ENCODE measurements at regions not wholly inside any gene's neighbourhood (a gene's known extent, or its start where the extent isn't known, plus 50 kb on each side); places are given as distances from the start of the nearest gene placed in this dataset.

DNA sequence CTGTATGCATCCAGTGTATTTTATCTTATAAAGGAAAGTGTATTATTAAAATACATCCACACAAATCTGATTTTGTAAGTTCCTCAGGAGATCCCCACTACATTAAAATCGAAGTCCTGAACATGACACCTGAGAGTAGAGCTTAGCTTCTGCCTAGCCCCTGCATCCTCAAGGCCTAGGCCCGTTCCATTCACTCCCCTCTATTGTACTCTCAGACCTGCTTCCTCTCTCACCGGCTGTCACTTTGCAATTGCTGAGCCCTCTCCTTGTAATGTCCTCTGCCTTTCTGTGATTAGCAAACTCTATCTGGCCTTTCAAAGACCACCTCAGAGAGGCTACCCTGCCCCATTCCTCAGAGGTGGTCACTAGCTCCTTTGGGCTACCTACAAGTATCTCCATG, 160.8 kb downstream of the FTCDNL1 start:
- Mint-ChIP-seq H3K36me3 (ENCODE audit: insufficient read depth, unreplicated experiment) (no peaks in the 10 kb centered on the region), H3K27ac (ENCODE audit: unreplicated experiment) (no peak overlapping the region), H3K4me1 (ENCODE audit: low read depth, unreplicated experiment) (peaks cover 7% of the 10 kb centered on the region), H3K27me3 (ENCODE audit: unreplicated experiment) (no peaks in the 10 kb centered on the region), H3K9me3 (ENCODE audit: low read depth, unreplicated experiment) (no peaks in the 10 kb centered on the region), H3K4me3 (ENCODE audit: low read depth, unreplicated experiment) (no peak overlapping the region)
- CTCF ChIA-PET: no interaction called here
- BruUV-seq (replicated peaks): no TSS peak
- DNase-seq: no peak
- intact Hi-C loops (cut with micrococcal nuclease; ENCODE audit: unreplicated experiment): no loop called here
- TF ChIP-seq, protein P1, sequence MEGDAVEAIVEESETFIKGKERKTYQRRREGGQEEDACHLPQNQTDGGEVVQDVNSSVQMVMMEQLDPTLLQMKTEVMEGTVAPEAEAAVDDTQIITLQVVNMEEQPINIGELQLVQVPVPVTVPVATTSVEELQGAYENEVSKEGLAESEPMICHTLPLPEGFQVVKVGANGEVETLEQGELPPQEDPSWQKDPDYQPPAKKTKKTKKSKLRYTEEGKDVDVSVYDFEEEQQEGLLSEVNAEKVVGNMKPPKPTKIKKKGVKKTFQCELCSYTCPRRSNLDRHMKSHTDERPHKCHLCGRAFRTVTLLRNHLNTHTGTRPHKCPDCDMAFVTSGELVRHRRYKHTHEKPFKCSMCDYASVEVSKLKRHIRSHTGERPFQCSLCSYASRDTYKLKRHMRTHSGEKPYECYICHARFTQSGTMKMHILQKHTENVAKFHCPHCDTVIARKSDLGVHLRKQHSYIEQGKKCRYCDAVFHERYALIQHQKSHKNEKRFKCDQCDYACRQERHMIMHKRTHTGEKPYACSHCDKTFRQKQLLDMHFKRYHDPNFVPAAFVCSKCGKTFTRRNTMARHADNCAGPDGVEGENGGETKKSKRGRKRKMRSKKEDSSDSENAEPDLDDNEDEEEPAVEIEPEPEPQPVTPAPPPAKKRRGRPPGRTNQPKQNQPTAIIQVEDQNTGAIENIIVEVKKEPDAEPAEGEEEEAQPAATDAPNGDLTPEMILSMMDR (IDR thresholded peaks at IDR 0.05; ENCODE audit: unreplicated experiment): no peak

DNA sequence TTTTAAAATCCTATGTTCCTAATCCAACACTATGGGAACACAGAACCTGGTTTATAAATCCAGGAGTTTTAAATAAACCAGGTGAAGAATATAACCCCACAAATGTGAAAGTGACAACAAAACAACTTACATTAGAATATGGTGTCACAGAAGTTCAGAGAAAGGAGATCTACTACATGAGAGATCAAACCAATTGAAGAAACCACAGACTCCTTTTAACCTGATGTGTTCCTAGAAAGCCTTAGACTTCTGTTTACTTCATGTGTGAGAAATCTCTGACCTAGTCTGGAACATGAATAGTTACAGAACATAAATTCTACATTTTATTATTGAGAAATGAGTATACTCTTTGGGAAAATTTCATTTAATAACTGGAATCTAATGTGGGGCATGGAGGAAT, 165.3 kb downstream of the FTCDNL1 start:
- TF ChIP-seq, protein P1 (IDR thresholded peaks at IDR 0.05; ENCODE audit: unreplicated experiment): no peak
- Mint-ChIP-seq H3K4me1 (ENCODE audit: low read depth, unreplicated experiment) (no peaks in the 10 kb centered on the region), H3K27me3 (ENCODE audit: unreplicated experiment) (no peaks in the 10 kb centered on the region), H3K4me3 (ENCODE audit: low read depth, unreplicated experiment) (no peak overlapping the region), H3K36me3 (ENCODE audit: insufficient read depth, unreplicated experiment) (no peaks in the 10 kb centered on the region), H3K9me3 (ENCODE audit: low read depth, unreplicated experiment) (no peaks in the 10 kb centered on the region), H3K27ac (ENCODE audit: unreplicated experiment) (no peak overlapping the region)
- intact Hi-C loops (cut with micrococcal nuclease; ENCODE audit: unreplicated experiment): no loop called here
- DNase-seq: no peak
- CTCF ChIA-PET: no interaction called here
- BruUV-seq (replicated peaks): no TSS peak

DNA sequence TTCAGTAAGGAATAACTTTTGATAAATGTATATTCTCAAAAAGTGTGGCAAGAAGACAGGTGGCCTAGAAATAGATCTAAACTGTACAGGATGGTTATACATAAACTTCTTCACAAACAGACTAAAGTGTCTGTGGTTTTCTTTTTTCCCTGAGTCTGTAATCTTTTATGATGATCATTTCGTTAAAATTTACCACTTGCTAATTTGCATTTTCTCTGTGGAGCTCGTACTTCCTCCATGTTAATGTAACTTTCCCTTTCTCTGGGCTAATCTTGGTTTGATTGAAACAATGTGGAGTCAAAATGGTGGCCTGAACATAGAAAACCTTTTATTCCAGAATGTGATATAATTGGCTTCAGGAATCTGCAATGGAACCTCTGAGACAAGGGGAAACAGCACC, 166.2 kb downstream of the FTCDNL1 start:
- H3K4me3 Mint-ChIP-seq (ENCODE audit: low read depth, unreplicated experiment): no peak overlapping the region
- TF ChIP-seq, protein P1 (IDR thresholded peaks at IDR 0.05; ENCODE audit: unreplicated experiment): no peak
- H3K36me3 Mint-ChIP-seq (ENCODE audit: insufficient read depth, unreplicated experiment): no peaks in the 10 kb centered on the region
- BruUV-seq (replicated peaks): no TSS peak
- no peaks in the 10 kb centered on the region for H3K4me1 Mint-ChIP-seq (ENCODE audit: low read depth, unreplicated experiment)
- no peak overlapping the region for H3K27ac Mint-ChIP-seq (ENCODE audit: unreplicated experiment)
- CTCF ChIA-PET: no interaction called here
- H3K27me3 Mint-ChIP-seq (ENCODE audit: unreplicated experiment): no peaks in the 10 kb centered on the region
- intact Hi-C loops (cut with micrococcal nuclease; ENCODE audit: unreplicated experiment): no loop called here
- H3K9me3 Mint-ChIP-seq (ENCODE audit: low read depth, unreplicated experiment): no peaks in the 10 kb centered on the region
- no peak for DNase-seq

DNA sequence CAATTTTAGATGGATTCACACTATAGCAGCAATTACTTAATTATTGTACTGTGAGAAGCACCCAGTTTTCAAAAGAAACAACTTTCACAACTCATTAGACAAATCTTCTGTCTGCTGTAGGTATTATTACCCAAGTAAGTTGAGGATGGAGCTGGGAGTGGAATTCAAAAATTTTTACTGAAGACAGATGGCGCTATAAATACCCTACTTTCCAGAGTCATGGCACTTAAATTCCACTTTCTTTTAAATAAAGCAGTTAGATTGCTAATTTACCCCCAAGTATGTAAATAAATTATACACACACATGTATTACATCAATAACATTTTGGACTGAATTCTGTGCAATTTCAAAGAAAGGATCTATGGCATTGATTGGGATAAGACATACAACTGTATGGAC, 166.8 kb downstream of the FTCDNL1 start:
- Mint-ChIP-seq H3K9me3 (ENCODE audit: low read depth, unreplicated experiment) (no peaks in the 10 kb centered on the region), H3K27me3 (ENCODE audit: unreplicated experiment) (no peaks in the 10 kb centered on the region), H3K4me3 (ENCODE audit: low read depth, unreplicated experiment) (no peak overlapping the region), H3K4me1 (ENCODE audit: low read depth, unreplicated experiment) (no peaks in the 10 kb centered on the region), H3K36me3 (ENCODE audit: insufficient read depth, unreplicated experiment) (no peaks in the 10 kb centered on the region), H3K27ac (ENCODE audit: unreplicated experiment) (no peak overlapping the region)
- intact Hi-C loops (cut with micrococcal nuclease; ENCODE audit: unreplicated experiment): no loop called here
- DNase-seq: no peak
- TF ChIP-seq, protein P1 (IDR thresholded peaks at IDR 0.05; ENCODE audit: unreplicated experiment): no peak
- BruUV-seq (replicated peaks): no TSS peak
- CTCF ChIA-PET: no interaction called here

DNA sequence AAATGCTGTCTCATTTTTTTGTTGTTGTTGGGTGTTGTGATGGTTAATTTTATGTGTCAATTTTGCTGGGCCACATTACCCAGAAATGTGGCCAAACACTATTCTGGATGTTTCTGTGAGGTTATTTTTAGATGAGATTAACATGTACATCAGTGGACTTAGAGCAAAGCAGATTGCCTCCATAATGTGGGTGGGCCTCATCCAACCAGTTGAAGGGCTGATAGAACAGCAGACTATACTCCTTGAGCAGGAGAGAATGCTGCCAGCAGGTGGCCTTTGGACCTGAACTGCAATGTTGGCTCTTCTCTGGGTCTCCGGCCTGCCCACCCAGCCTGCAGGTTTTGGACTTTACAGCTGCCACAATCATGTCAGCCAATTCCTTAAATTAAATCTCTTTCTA, 169.0 kb downstream of the FTCDNL1 start:
- H3K27ac Mint-ChIP-seq (ENCODE audit: unreplicated experiment): no peak overlapping the region
- no peaks in the 10 kb centered on the region for H3K9me3 Mint-ChIP-seq (ENCODE audit: low read depth, unreplicated experiment)
- intact Hi-C loops (cut with micrococcal nuclease; ENCODE audit: unreplicated experiment): no loop called here
- CTCF ChIA-PET: no interaction called here
- no peaks in the 10 kb centered on the region for H3K4me1 Mint-ChIP-seq (ENCODE audit: low read depth, unreplicated experiment)
- H3K36me3 Mint-ChIP-seq (ENCODE audit: insufficient read depth, unreplicated experiment): no peaks in the 10 kb centered on the region
- no TSS peak for BruUV-seq (replicated peaks)
- no peak for DNase-seq
- TF ChIP-seq, protein P1 (IDR thresholded peaks at IDR 0.05; ENCODE audit: unreplicated experiment): no peak
- H3K27me3 Mint-ChIP-seq (ENCODE audit: unreplicated experiment): no peaks in the 10 kb centered on the region
- H3K4me3 Mint-ChIP-seq (ENCODE audit: low read depth, unreplicated experiment): no peak overlapping the region

Data from Calu3 (cell line).